ENCODE measurements at regions not wholly inside any gene's neighbourhood (a gene's known extent, or its start where the extent isn't known, plus 50 kb on each side); places are given as distances from the start of the nearest gene placed in this dataset.

- TF ChIP-seq, protein P1, sequence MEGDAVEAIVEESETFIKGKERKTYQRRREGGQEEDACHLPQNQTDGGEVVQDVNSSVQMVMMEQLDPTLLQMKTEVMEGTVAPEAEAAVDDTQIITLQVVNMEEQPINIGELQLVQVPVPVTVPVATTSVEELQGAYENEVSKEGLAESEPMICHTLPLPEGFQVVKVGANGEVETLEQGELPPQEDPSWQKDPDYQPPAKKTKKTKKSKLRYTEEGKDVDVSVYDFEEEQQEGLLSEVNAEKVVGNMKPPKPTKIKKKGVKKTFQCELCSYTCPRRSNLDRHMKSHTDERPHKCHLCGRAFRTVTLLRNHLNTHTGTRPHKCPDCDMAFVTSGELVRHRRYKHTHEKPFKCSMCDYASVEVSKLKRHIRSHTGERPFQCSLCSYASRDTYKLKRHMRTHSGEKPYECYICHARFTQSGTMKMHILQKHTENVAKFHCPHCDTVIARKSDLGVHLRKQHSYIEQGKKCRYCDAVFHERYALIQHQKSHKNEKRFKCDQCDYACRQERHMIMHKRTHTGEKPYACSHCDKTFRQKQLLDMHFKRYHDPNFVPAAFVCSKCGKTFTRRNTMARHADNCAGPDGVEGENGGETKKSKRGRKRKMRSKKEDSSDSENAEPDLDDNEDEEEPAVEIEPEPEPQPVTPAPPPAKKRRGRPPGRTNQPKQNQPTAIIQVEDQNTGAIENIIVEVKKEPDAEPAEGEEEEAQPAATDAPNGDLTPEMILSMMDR (IDR thresholded peaks at IDR 0.05 in 4 of 5, conservative IDR thresholded peaks at IDR 0.05 in 1 of 5) = no peak
- no peak for TF ChIP-seq POLR2A (IDR thresholded peaks at IDR 0.05)
Measured at GRCh38 chr1:201769072-201769471, 59.9 kb upstream of the IPO9 start.
